IMR-90 (cell line): ENCODE measurements at regions not wholly inside any gene's neighbourhood (a gene's known extent, or its start where the extent isn't known, plus 50 kb on each side); places are given as distances from the start of the nearest gene placed in this dataset.

Experiments
- BHLHE40 ChIP-seq: fragments of 150-350 bp; IDR thresholded peaks from 2 replicates; pipeline ENCODE4 v1.6.1; 2016; ENCODE audit warnings: mild to moderate bottlenecking, low read depth, low read length
- CEBPB ChIP-seq: IDR thresholded peaks from 2 replicates; pipeline ENCODE4 v1.6.1; 2012; ENCODE audit warnings: low read depth, low read length, improper control_type of control experiment
- CHD1 ChIP-seq: IDR thresholded peaks from 2 replicates; pipeline ENCODE4 v1.6.1; 2012; ENCODE audit warnings: low read depth, low read length, improper control_type of control experiment
- MAFK ChIP-seq: IDR thresholded peaks from 2 replicates; pipeline ENCODE4 v1.6.1; 2012; ENCODE audit warnings: low read depth, low read length, improper control_type of control experiment
- MAZ ChIP-seq: IDR thresholded peaks from 2 replicates; pipeline ENCODE4 v1.6.1; 2012; ENCODE audit warnings: low read depth, mild to moderate bottlenecking, low read length, improper control_type of control experiment, moderate library complexity, borderline replicate concordance
- MXI1 ChIP-seq: IDR thresholded peaks from 2 replicates; pipeline ENCODE4 v1.6.1; 2012; ENCODE audit warnings: low read depth, mild to moderate bottlenecking, low read length, moderate library complexity, borderline replicate concordance
- POLR2A ChIP-seq: IDR thresholded peaks from 2 replicates; pipeline ENCODE4 v1.6.1; 2012; ENCODE audit warnings: mild to moderate bottlenecking, low read depth, low read length
- RAD21 ChIP-seq: IDR thresholded peaks from 2 replicates; pipeline ENCODE4 v1.6.1; 2012; ENCODE audit warnings: low read length, improper control_type of control experiment
- RCOR1 ChIP-seq: IDR thresholded peaks from 2 replicates; pipeline ENCODE4 v1.6.1; 2012; ENCODE audit warnings: mild to moderate bottlenecking, low read length, improper control_type of control experiment; ENCODE audit not compliant: insufficient replicate concordance
- RFX5 ChIP-seq: IDR thresholded peaks from 2 replicates; pipeline ENCODE4 v1.8.0; 2012; ENCODE audit warnings: low read depth, mild to moderate bottlenecking, low read length, moderate library complexity
- SMC3 ChIP-seq: fragments of 150-350 bp; IDR thresholded peaks from 2 replicates; pipeline ENCODE4 v1.6.1; 2016; ENCODE audit warnings: low read depth, mild to moderate bottlenecking, antibody characterized with exemption, low read length, moderate library complexity
- TF ChIP-seq, protein P1 (sequence below): conservative IDR thresholded peaks from 2 replicates; pipeline ENCODE4 v1.5.1; 2012; ENCODE audit warnings: mild to moderate bottlenecking, low read depth, low read length, improper control_type of control experiment
- TF ChIP-seq, protein P2 (sequence below): fragments of 150-350 bp; IDR thresholded peaks from 2 replicates; pipeline ENCODE4 v1.6.1; 2016; ENCODE audit warnings: low read depth, mild to moderate bottlenecking, low read length, moderate library complexity, borderline replicate concordance

DNA sequence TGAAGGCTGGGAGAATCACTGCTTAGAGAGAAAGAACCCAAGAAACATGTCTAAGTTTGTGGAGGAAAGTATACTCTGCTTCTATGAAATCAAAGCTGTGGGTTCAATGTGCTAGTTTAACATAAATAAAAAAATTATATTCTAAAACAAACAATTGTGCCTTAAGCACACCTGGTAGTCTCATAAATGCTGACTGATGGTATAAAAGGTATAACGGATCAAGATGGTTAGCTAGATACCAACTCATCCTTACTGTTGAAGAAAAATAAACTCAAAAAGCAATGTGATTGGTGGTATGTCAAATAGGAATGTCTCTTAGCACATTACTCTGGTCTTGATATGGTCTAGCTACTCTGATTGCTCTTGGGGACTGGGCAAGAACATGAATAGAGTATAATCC, 117.8 kb downstream of the SLC41A2 start:
- no peak for TF ChIP-seq POLR2A
- TF ChIP-seq RAD21, result no peak
- TF ChIP-seq, protein P1, sequence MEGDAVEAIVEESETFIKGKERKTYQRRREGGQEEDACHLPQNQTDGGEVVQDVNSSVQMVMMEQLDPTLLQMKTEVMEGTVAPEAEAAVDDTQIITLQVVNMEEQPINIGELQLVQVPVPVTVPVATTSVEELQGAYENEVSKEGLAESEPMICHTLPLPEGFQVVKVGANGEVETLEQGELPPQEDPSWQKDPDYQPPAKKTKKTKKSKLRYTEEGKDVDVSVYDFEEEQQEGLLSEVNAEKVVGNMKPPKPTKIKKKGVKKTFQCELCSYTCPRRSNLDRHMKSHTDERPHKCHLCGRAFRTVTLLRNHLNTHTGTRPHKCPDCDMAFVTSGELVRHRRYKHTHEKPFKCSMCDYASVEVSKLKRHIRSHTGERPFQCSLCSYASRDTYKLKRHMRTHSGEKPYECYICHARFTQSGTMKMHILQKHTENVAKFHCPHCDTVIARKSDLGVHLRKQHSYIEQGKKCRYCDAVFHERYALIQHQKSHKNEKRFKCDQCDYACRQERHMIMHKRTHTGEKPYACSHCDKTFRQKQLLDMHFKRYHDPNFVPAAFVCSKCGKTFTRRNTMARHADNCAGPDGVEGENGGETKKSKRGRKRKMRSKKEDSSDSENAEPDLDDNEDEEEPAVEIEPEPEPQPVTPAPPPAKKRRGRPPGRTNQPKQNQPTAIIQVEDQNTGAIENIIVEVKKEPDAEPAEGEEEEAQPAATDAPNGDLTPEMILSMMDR, result no peak
- TF ChIP-seq RFX5, result no peak
- no peak for TF ChIP-seq BHLHE40
- no peak for TF ChIP-seq MAZ
- no peak for TF ChIP-seq RCOR1
- TF ChIP-seq SMC3, result no peak
- TF ChIP-seq, protein P2, sequence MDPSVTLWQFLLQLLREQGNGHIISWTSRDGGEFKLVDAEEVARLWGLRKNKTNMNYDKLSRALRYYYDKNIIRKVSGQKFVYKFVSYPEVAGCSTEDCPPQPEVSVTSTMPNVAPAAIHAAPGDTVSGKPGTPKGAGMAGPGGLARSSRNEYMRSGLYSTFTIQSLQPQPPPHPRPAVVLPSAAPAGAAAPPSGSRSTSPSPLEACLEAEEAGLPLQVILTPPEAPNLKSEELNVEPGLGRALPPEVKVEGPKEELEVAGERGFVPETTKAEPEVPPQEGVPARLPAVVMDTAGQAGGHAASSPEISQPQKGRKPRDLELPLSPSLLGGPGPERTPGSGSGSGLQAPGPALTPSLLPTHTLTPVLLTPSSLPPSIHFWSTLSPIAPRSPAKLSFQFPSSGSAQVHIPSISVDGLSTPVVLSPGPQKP, result no peak
- no peak for TF ChIP-seq CEBPB
- no peak for TF ChIP-seq CHD1
- TF ChIP-seq MAFK, result peak; percentile 47; the same call in 1 of the 2 replicates
- TF ChIP-seq MXI1, result no peak
